HCT116 (cell line): ENCODE measurements at regions not wholly inside any gene's neighbourhood (a gene's known extent, or its start where the extent isn't known, plus 50 kb on each side); places are given as distances from the start of the nearest gene placed in this dataset.

Experiments used
- ATF3 ChIP-seq: IDR thresholded peaks from 2 replicates; pipeline ENCODE4 v1.6.1; 2012
- CEBPB ChIP-seq: IDR thresholded peaks from 2 replicates; pipeline ENCODE4 v1.6.1; 2012; ENCODE audit warnings: low read depth
- CTCF ChIP-seq, 3 experiments: fragments of 200-600 bp in 1 of 3; sonication (generic) in 1 of 3; IDR thresholded peaks in 2 of 3; conservative IDR thresholded peaks in 1 of 3; 2 replicates each; pipeline ENCODE4 v1.5.1; 2012 to 2017; ENCODE audit warnings: low read depth in 2 of 3, low read length in 2 of 3, antibody characterized with exemption in 1 of 3, borderline replicate concordance in 1 of 3, control low read depth in 1 of 3, mild to moderate bottlenecking in 1 of 3, mixed read lengths in 1 of 3, mixed run types in 1 of 3, moderate library complexity in 1 of 3; ENCODE audit not compliant: insufficient read depth in 1 of 3
- EGR1 ChIP-seq: IDR thresholded peaks from 2 replicates; pipeline ENCODE4 v1.6.1; 2012; ENCODE audit warnings: low read depth
- MAX ChIP-seq: IDR thresholded peaks from 2 replicates; pipeline ENCODE4 v1.6.1; 2012
- POLR2A ChIP-seq: IDR thresholded peaks from 2 replicates; pipeline ENCODE4 v1.7.0; 2011; ENCODE audit warnings: borderline replicate concordance; ENCODE audit not compliant: insufficient read depth, insufficient read length; ENCODE audit errors: extremely low read depth
- POLR2AphosphoS5 ChIP-seq: IDR thresholded peaks from 2 replicates; pipeline ENCODE4 v1.6.1; 2011; ENCODE audit warnings: mild to moderate bottlenecking, low read depth, low read length, moderate library complexity
- RAD21 ChIP-seq: IDR thresholded peaks from 2 replicates; pipeline ENCODE4 v1.6.1; 2012; ENCODE audit warnings: low read depth, mild to moderate bottlenecking
- TCF7L2 ChIP-seq: IDR thresholded peaks from 2 replicates; pipeline ENCODE4 v1.7.0; 2011; ENCODE audit warnings: borderline replicate concordance, inconsistent platforms; ENCODE audit not compliant: insufficient read depth, insufficient read length; ENCODE audit errors: extremely low read depth
- YY1 ChIP-seq: IDR thresholded peaks from 2 replicates; pipeline ENCODE4 v1.6.1; 2011; ENCODE audit warnings: low read length, low read depth, moderate library complexity, mild to moderate bottlenecking; ENCODE audit not compliant: insufficient replicate concordance; ENCODE audit errors: extremely low read depth

DNA sequence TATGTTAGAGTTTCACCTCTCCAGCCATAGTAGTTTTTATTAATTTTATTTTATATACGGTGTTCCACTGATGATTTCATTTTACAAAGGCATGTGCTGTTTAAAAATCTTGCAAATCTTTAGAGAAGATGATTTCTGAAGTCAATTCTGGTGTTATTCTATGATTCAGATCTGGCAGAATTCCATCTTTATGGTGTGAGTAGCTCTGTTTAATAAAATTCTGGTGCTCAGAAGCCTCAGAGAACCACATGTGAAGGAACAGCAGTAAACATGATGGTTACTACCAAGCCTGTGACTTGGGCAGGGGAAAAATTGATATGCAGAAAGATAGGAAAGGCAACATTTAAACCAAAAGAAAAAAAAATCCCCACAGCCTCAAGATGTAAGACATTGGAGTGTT is 299.7 kb downstream of the NPR3 start:
- TF ChIP-seq CEBPB (no peak), CTCF (IDR thresholded peaks at IDR 0.05 in 2 of 3, conservative IDR thresholded peaks at IDR 0.05 in 1 of 3; ENCODE audit: borderline replicate concordance in 1 of 3, insufficient read depth in 1 of 3, low read depth in 2 of 3, low read length in 2 of 3) (no peak), ATF3 (no peak), POLR2A (no peak), POLR2AphosphoS5 (no peak), MAX (no peak), YY1 (no peak), TCF7L2 (no peak), RAD21 (no peak), EGR1 (no peak)
